Cerebellar nuclear complex (tissue), 1 donor: ENCODE measurements at regions not wholly inside any gene's neighbourhood (a gene's known extent, or its start where the extent isn't known, plus 50 kb on each side); places are given as distances from the start of the nearest gene placed in this dataset.
"Not testable (repeated sequence)": the region's sequence is repeated elsewhere in the genome, so short reads cannot be mapped to it uniquely, and the experiment has no call there.

Experiments used
- DNase-seq, 2 experiments: peaks; one replicate each; lab custom pipeline; 2025; lab: John Stamatoyannopoulos, UW

DNA sequence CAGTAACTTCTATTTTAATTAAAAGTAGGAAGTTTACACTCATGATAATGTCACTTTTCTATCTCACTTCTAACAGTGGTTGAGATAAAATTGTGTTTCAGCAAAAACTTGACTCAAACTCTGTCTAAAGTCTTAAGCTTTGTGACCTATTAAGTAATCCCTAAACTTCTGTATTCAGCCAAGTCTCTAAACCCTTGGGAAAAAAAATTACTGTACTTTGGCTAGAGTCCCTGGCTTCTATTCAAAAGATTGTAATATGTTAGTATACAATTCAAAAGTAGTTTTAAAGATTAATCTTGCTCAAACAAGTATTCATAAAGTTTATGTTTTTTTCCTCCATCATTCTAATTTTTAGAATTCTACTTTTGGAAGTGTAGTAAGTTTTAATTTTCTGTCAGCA lies 1248.8 kb downstream of the UQCRFS1 start:
- no peak for DNase-seq

DNA sequence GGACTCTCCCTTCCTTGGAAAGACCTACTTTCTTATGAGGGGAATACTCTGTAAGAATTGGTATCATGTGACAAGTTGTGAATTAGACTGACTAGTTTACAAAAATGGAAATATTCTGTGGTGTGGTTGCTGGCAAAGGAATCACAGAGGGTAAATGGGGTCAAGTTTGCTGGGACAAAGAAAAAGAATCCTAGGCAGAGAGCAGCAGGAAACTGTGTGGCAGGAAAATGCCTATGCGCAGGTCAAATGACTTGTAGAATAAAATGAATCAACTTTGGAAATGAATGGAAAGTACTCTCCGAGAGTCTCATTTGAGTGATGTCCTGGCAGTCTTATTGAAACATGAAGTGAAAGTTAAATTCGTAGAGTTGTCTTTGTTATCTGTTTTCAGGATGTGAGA lies 1250.7 kb downstream of the UQCRFS1 start:
- no peak for DNase-seq

DNA sequence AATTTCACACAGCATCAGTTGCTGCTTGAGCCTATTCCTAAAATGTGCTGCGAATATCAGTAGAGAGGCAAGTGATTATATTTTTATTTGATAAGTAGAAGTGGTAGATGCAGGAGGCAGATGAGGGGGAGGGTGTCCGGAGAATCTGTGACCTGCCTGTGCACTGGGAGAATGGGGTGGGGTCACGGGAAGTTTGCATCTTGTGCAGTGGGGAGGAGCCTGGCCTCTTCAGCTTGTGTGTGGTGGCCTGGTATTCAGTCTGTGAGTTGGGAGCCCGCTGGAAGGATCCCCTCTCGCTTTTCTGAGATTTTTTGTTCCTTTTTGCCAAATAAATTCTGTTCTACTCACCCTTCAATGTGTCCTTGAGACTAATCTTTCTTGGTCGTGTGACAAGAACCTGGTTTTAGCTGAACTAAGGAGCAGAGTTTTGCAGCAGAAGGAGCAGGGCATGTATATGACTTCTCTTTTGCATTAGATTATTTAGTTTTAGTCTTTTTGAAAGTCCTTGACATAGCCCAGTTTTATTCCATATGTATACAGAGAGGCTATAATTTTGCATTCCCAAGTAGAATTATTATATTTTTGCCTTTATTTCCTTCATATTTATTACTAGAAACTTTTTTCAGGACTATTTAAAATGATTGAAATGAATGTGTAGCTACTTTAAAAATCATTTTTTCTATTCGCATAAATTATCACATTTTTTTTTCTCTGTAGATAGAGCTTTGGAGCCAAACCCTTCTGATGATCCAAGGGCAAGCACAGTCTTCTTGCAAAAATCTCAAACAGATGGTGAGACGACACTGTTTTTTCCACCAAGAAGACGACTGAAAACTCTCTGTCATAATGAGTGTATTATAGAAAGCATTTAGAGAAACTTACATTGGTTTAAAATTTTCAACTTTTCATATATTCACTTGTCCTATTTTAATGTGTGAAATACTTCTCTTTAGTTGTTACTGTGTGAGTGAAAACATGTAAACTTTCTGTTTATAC lies 1257.2 kb downstream of the UQCRFS1 start:
- DNase-seq: no peak

DNA sequence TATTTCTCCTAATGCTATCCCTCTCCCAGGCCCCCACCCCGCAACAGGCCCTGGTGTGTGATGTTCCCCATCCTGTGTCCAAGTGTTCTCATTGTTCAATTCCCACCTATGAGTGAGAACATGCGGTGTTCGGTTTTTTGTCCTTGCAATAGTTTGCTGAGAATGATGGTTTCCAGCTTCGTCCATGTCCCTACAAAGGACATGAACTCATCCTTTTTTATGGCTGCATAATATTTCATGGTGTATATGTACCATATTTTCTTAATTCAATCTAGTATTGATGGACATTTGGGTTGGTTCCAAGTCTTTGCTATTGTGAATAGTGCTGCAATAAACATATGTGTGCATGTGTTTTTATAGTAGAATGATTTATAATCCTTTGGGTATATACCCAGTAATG lies 1270.3 kb downstream of the UQCRFS1 start:
- not testable (repeated sequence) for DNase-seq

DNA sequence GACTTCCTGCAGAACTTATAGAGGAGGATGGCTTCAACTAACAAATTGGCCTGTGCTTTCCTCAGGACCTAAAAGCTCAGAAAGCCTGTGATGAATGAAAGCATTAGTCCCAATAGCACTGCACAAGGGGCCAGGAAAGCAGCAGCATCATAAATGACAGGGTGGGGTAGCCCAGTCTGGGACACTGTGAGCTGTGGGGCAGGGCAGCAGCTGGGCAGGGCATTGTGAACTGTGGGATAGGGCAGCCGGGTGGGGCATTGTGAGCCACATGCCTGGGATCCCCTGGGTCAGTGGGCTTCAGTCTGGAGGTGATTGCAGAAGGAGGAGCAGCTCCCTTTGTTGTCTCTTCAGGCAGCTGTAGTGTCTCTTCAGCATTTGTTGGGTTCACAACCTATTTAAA lies 1276.8 kb downstream of the UQCRFS1 start:
- no peak for DNase-seq

DNA sequence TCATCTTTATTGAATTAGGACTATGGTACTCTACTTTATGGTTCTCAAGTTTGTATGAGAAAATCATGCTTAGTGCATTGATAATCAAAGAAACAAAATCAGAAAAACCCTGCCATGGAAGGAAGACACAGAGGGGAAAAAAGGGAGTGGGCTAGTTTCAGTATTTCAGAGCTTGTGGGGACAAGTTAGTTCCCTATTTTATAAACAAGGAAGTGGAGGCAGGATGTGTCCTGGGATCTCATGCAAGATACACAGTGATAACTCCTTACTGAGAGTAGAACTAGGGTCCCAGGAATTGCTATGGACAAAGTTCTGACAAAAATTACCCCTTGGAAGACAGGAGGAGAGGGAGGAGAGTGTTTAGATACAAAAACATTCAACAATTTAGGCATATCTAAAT lies 1277.3 kb downstream of the UQCRFS1 start:
- no peak for DNase-seq

DNA sequence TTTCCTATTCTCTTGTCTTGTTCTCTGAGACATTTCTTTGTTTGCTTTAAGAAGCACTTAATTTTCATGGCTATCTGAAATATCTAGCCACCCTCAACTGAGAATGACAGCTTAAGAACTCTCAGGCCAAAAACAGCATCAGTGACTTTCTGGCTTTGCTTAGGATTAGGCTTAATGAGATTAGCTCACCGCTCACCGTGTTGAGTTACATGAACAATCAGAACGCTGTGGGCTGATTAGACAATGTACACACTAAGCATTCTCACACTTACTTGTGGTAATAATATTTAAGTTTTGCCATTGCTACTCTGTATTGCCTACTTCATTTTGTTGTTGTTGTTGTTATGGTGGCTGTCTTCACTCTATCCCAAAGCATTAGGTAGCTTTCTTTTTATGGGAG lies 1283.6 kb downstream of the UQCRFS1 start:
- no peak for DNase-seq

DNA sequence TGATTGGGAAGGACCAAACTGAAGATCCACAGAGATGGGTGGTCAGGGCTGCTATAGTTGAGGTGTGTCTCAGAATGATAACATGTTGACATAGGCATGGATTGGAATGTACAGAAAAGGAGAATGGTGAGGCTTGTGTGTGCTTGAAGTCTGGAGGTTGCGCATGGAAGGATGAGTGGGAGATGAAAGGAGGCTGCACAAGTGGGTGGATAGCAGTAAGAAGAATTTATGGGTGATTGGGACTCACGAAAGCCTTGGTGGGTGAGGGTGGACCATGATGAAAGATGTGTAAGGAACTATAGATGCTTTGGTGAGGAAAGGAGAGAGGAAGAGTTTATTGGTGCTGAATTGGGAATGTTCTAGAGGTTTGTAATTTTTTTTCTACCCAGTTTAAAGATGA lies 1287.7 kb downstream of the UQCRFS1 start:
- no peak for DNase-seq

DNA sequence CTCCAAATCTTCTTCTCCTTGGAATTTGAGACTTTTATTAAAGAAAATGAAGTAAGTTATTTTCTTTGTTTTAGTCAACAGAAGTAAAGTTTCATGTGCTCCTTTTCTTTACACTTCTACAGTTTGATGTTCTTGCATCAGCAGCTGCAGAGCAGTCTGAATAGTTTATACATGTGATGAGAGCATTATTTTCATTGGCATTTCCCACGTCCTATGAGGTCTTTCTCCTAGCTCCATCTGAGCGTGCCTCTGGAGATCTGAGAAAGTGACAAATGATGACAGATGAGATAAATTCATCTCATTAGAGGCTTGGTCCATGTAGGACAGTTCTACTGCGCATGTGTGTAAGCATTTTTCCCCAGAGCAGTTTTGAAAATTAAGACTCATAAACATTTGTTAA lies 1290.0 kb downstream of the UQCRFS1 start:
- DNase-seq: no peak

DNA sequence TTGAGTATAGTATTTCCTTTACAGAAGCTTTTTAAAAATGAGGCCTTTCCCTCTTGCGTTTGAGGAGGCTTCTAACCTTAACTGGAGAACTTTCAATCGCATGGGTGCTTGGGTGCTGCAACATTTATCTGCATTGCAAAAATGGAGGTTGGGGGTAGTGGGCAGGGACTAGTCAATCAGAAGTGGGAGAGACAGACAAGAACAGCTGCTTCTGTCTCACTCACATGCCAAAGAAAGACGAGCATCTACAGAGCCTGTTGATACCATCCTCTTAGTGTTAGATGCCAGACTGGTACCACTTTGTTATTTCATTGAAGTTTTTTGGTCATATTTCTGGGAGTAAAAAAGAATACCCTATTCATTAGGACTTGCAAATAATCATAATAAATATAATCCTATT lies 1292.2 kb downstream of the UQCRFS1 start:
- no peak for DNase-seq

DNA sequence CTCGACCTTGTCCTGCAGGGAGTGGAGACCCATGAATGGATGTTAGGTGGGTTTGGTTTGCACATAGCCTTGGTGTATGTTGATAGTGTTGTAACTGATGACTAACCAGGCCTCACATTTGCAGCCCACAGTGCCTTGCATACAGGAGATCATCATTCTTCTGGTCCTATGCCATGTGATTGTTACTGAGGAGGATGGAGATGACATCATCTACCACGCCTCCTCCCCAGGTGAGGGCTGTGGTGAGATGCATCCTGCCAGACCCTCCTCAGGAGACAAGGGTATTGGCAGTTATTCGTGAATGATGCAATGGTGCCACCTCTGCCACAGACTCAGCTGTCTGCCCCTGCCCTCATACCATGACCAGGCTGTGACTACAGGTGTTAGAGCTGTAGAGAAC lies 1294.1 kb downstream of the UQCRFS1 start:
- DNase-seq: no peak

DNA sequence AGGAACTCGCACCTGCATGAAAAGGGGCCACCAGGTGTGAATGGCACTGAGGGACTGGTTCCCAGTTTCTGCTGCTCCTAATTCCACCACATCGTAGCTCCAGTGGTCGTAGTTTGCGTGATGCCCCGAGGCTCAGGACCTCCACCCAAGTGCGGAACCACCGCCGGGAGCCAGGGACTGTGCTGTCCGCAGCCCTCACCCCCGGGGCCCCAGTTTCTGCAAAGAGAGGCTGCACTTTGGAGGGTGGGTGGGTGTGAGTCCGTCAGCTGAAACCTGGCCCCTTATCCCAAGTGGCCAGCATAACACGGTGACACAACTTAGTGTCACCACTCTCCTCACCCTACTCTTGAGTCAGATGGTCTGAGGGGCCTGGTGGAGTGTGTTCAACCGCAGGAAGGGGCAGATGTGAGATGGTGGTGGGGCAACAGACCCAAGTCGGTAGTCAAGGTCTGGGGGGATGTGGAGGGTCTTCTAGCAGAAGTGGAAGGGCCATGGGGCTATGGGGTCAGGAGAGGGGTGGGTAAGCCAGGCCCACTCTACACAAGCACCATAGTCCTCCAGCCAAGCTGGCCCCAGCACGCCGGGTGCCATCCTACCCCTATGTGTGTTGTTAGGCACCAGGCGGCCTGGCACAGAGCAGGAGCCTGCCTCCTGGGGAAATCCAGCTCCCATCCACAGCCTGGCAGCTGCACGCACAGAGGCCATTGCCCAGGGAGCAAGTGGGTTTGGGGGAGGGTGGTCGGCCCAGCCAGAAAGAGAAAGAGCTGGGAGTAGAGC lies 1301.6 kb downstream of the UQCRFS1 start:
- no peak for DNase-seq

DNA sequence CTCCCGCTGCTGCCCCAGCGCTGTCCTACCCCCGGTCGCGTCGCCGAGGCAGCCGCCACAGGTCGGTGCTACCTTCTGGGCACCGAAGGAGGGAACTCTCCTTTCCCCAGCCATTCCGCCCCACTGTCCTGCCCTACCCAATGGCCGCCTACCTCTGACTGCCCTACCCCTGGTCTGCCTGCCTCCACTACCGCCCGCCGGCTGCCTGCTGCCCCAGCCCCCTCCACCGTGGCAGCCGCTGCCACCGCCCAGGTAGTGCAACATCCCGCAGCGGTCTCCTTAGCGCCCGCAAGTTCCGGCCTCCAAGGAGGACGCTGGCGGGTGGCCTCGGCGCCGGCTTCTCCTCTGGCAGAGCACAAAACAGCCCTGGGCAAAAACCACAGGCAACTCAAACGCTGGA lies 1303.1 kb downstream of the UQCRFS1 start:
- no peak for DNase-seq

DNA sequence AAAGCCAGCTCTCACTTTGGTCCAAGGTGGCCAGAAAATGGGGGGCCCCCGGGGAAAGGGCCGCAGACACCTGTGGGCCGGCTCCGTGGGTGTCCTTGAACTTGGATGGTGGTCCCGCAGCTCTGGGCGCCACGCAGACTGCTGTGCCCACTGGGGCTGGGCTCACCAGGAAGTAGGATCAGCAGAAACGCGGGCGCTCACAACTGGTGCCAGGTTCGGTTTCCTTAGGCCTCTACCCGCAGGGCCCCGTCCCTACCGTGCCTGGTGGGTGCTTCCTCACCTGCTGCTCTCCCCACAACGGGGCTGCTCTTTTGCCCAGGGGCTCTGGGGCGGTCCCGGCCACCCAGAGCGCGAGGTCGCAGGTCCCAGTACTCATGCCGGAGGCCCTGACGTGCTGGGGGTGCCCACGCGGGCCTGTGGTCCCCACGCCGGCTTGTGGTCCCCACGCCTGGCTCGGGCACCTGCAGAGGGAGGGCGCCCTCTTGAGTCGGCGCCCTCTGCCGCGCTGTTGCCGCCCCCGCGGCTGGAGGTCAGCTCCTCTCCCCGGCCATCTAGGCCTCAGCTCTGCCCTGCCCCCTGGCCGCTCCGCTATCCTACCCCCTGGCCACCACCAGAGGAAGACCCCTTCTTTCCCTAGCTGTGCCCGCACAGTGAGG lies 1303.6 kb downstream of the UQCRFS1 start:
- no peak for DNase-seq

DNA sequence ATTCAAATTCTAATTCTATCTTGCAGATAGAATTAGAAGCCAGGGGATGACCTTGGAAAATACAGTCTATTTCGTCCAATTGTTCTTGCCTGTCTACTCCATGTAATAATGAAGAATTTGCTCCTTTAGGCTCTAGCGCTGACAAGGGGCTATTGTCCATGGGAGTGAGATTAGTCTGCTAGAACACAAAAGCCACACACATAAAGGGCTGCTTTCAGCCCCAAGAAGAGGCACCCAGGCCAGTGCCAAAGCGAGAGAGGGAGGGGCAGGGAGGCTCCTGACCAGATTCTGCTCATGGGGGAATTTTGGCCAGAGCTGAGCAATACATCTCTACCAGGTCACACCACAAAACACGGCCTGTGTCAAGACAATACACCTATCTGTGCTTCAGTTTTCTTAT lies 1306.9 kb downstream of the UQCRFS1 start:
- no peak for DNase-seq

DNA sequence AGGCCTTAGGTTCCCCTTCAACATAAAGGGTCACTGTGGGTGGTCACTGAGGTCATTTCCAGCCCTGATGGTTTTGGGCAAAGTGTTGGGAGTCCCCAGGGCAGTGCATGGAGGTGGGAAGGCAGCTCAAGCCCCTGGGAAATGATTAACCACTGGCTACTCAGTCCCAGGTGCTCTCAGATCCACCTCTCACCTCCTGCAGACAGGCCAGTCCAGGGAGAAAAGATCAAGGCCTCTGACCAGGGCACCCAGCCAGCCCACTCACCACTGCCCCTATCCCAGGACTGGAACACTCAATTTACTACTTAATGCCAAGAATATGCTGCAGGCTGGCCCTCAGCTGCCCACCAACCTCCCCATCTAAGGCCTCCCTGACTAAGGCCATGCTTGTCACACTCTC lies 1307.9 kb downstream of the UQCRFS1 start:
- DNase-seq: no peak

DNA sequence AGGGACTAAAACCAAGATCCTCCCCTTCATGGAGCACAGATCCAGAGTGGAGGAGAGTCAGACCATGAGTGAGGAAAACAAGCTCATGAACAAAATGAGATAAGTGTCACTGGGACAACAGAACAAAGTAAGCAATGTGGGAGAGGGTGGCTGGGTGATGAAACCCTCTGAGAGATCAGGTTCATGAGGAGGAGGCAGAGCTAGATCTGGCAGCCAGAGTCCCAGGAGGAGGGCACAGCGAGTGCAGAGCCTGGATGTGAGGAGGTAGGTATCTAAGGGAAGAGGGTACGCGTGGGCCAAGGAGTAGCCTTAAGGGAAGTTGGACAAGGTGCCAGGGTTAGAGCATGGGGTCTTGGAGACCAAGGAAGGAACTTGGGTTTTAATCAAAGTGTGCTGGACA lies 1311.9 kb downstream of the UQCRFS1 start:
- no peak for DNase-seq

DNA sequence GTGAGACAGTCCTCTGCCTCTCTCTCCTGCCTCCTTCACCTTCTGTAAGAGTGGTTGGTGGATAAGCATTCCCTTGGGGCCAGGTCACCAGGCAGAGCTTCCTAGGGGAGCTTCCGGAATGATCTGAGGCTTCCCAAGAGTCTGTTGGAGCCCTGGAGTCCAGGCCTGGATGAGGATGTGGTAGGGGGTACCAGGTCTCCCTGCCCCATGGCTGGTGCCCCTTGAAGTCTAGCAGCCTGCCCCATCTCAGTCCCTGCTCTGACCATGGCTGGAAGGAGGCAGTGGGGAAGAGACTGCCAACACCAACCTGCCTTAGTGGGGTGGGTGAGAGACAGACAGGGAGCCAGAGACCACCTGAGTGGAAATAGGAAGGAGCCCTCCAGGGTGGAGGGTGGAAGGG lies 1316.9 kb downstream of the UQCRFS1 start:
- DNase-seq: no peak

DNA sequence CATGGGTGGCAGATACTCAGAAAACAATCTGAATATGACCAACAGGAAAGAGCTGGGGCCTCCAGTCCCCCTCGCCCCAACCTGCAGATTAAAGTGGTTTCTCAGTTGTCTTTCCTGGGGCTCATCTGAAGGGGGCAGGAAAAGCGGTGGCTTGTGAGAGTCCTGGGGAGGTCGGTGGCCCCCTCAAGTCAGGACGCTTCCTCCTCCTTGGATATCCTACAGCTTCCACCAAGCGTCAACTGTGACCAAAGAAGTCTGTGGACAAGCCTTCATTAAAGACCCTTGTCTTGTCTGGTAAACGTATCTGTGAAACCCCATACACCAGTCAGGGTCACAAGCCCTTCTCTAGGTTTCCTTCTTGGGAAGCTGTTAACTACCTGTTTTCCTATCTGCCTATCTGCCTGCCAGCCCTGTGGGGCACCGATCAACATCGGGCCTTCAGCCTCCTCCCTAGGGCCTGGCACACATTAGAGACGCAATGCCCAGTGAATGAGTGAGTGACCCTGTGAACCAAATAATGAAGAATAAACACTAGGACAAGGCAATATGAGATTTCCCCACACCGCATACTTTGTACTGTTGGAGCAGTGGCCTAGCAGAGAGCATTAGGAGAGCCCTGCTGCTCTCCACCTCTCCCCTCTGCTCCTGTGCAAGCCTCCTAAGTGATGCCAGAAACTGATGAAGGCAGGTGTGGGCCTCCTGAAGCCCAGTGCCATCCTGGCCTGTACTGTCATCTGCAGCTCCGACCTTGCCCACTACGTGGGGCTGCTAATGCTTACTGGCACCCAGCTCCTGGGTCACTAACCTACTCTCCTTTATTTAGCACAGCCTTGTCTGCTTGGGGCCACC lies 1317.8 kb downstream of the UQCRFS1 start:
- no peak for DNase-seq

DNA sequence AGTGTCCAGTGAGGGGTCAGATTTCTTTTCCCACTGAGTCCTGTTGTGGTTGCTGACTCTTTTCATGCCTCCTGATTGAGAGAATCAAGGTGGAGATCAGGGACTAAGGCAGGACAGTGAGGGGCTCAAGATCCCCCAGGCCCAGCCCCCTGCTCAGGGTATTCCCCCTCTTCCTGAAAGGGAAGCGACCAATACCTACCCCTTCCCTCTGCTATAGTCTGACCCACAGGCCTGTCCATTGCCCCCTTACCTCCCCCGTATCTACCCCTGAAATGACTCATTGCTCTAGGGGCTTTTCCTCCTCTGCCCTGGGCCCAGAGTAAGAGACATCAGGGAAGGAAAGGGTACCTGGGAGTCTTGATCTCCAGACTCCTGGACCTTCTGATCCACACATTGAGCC lies 1320.5 kb downstream of the UQCRFS1 start:
- DNase-seq: no peak

DNA sequence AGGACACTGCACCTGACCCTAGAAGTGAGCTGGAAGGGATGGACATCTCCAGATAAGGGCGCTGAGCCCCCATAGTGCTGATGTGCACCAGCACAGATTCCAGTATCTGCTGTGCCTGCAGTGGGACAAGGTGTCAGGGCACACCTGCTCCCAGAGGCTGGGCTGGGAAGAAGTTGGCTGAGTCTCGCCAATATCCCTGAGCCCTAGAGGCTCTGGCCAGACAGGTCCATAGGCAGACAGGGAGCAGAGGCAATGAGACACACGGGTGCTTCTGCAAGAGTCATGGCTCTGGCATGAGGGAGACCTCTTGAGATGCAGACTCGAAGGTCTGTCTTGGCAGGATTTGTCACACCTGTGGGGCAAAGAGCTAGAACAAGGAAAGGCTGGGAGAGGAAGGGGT lies 1321.5 kb downstream of the UQCRFS1 start:
- DNase-seq: no peak

DNA sequence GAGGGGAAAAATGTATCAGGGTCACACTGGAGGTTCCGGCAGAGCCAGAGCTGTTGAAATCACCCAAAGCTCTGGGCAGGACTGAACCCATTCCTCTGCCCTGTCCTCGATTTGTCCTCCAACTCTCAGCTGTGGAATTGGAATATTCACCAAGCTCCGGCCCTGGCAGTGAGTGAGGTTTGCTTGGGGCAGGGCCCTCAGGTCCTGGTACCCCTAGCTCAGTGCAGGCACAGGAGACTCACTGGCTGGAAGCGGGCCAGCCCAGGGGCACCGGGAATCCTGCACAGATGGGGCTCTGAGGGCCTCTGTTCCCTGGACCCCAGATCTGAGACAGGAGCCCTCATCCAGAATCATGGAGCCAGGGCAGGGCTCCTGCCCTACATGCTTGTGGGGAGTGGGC lies 1322.3 kb downstream of the UQCRFS1 start:
- no peak for DNase-seq
